GM20000 (cell line): ENCODE measurements at regions not wholly inside any gene's neighbourhood (a gene's known extent, or its start where the extent isn't known, plus 50 kb on each side); places are given as distances from the start of the nearest gene placed in this dataset.

ENCODE experiments used
- DNase-seq: peaks from one replicate; pipeline ENCODE4 v3.0.0; 2012; ENCODE audit warnings: low spot score
- TF ChIP-seq, protein P1 (sequence below): IDR thresholded peaks from 2 replicates; pipeline ENCODE4 v1.5.1; 2012; ENCODE audit warnings: mild to moderate bottlenecking, control low read depth; ENCODE audit errors: extremely low read depth, missing control alignments

GRCh38 chr12:33721561-33721960 is 281.9 kb upstream of the SYT10 start:
- TF ChIP-seq, protein P1, sequence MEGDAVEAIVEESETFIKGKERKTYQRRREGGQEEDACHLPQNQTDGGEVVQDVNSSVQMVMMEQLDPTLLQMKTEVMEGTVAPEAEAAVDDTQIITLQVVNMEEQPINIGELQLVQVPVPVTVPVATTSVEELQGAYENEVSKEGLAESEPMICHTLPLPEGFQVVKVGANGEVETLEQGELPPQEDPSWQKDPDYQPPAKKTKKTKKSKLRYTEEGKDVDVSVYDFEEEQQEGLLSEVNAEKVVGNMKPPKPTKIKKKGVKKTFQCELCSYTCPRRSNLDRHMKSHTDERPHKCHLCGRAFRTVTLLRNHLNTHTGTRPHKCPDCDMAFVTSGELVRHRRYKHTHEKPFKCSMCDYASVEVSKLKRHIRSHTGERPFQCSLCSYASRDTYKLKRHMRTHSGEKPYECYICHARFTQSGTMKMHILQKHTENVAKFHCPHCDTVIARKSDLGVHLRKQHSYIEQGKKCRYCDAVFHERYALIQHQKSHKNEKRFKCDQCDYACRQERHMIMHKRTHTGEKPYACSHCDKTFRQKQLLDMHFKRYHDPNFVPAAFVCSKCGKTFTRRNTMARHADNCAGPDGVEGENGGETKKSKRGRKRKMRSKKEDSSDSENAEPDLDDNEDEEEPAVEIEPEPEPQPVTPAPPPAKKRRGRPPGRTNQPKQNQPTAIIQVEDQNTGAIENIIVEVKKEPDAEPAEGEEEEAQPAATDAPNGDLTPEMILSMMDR: no peak
- DNase-seq: no peak

GRCh38 chr12:33724867-33725266 is 285.2 kb upstream of the SYT10 start:
- TF ChIP-seq, protein P1: no peak
- DNase-seq: no peak

GRCh38 chr12:33734871-33735270 is 287.4 kb upstream of the ALG10 start:
- TF ChIP-seq, protein P1: no peak
- DNase-seq: no peak

DNA sequence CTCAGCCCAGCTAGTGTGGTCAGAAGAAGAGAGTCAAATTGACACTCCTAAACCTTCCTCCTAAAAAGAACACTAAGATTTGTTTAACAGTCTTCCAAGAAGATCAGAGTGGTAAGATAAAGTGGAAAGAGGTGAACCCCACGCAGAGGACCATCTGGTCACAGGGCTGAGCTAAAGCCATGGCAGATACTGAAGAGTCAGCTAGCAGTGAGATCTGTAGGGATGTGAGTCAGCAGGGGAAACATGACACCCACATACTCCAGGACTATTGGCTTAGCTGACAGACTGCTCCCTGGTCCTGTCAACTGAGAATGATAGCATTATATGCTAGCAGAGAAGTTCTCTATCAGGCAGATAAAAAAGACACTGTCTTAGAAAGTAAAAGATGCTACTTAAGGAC is 269.4 kb upstream of the ALG10 start:
- no peak for DNase-seq

DNA sequence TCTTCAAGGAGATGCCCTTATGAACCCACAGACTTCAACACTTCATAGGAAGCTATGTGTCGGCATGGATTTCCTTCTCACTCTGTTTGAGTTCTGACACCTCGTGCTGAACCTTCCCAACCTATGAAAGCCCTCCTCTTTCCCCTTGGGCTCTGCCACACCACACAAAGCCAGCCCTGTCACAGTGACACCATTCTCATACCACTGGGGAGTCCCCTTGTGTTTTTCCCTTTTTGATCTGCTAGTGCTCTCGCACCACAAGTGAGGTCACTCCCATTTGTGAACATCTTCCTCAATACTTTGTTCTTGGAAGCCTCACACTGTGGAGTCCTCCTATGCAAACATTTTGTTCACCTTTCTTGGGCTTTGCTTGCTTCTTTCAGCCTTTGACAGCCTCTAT is 264.6 kb upstream of the ALG10 start:
- TF ChIP-seq, protein P1: no peak
- DNase-seq: no peak

More for the DNA sequence above, 269.4 kb upstream of the ALG10 start:
- TF ChIP-seq, protein P1: no peak

DNA sequence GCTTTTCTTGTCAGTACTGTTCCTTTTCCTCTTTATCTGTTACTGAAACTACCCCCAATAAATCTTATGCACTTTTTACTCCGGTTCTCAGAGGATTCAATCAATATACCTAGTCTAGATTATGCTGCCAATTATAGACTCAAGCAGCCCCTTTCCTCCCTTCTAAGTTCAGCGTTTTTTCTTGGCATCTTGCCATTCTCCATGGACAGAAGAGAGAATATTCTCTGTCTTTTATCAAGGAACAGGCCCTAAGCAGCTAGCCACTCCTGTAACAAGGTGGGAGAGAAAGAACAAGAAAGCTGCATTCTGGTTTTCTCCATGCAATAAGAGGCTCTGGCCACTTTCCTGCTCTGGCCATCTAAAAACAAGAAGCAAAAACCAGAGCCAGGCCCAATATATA is 263.0 kb upstream of the ALG10 start:
- TF ChIP-seq, protein P1: no peak
- no peak for DNase-seq

DNA sequence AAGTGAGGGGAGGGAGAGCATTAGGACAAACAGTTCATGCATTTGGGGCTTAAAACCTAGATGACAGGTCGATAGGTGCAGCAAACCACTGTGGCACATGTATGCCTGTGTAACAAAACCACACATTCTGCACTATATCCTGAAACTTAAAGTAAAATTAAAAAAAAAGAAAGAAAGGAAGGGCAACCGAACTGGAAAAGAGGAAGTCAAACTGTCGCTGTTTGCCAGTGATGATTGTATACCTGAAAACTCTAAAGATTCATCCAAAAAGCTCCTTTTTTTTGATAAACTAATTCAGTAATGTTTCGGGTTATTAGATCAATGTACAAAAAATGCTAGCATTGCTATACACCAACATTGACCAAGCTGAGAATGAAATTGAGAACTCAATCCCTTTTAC is 259.0 kb upstream of the ALG10 start:
- TF ChIP-seq, protein P1: no peak
- DNase-seq: no peak
